ENCODE measurements at regions not wholly inside any gene's neighbourhood (a gene's known extent, or its start where the extent isn't known, plus 50 kb on each side); places are given as distances from the start of the nearest gene placed in this dataset.
"Not testable (repeated sequence)": the region's sequence is repeated elsewhere in the genome, so short reads cannot be mapped to it uniquely, and the experiment has no call there.

- TF ChIP-seq CTCF, POLR2A, POLR2AphosphoS5 (IDR thresholded peaks at IDR 0.05): not testable (repeated sequence)
These were observed 186.5 kb downstream of the HS3ST3A1 start for GRCh38 chr17:13415200-13415599.

Data from prostate gland (tissue), 2 donors.